ENCODE measurements at regions not wholly inside any gene's neighbourhood (a gene's known extent, or its start where the extent isn't known, plus 50 kb on each side); places are given as distances from the start of the nearest gene placed in this dataset.

- TF ChIP-seq REST (IDR thresholded peaks at IDR 0.05; ENCODE audit: insufficient read depth in 1 of 2, low read depth in 2 of 2, low read length in 2 of 2), result no peak
- no peak for TF ChIP-seq POLR2AphosphoS5 (IDR thresholded peaks at IDR 0.05; ENCODE audit: low read depth, low read length)
- TF ChIP-seq SIN3A (IDR thresholded peaks at IDR 0.05; ENCODE audit: borderline replicate concordance, insufficient read depth, low read length), result no peak
- no peak for TF ChIP-seq TAF1 (IDR thresholded peaks at IDR 0.05; ENCODE audit: borderline replicate concordance, insufficient read depth, low read length)
- no peak for TF ChIP-seq FOXP2 (optimal IDR thresholded peaks at IDR 0.05; ENCODE audit: borderline replicate concordance, extremely low read depth, extremely low read length, insufficient read depth)
These were observed 111.1 kb upstream of the KRR1 start for GRCh38 chr12:75622492-75622891.

Measured in PFSK-1 (cell line).